Ovary (tissue), 7 donors: ENCODE measurements at regions not wholly inside any gene's neighbourhood (a gene's known extent, or its start where the extent isn't known, plus 50 kb on each side); places are given as distances from the start of the nearest gene placed in this dataset.

Experiments used
- DNase-seq, 5 donors: peaks; one replicate each; pipeline ENCODE4 v3.0.0-alpha.2; 2019 to 2020
- H3K27ac ChIP-seq, 2 donors: fragments of 200-600 bp; one replicate each; pipeline versions ENCODE4 v1.5.1 to v1.8.0; 2019 to 2022
- H3K27me3 ChIP-seq: fragments of 200-600 bp; one replicate; pipeline ENCODE4 v1.8.0; 2022
- H3K36me3 ChIP-seq: fragments of 200-600 bp; sonication (generic); one replicate; pipeline ENCODE4 v1.5.1; 2019
- H3K4me1 ChIP-seq: one replicate; pipeline ENCODE4 v1.8.1; 2013; ENCODE audit warnings: mild to moderate bottlenecking, moderate library complexity; ENCODE audit not compliant: insufficient read depth
- H3K4me3 ChIP-seq: fragments of 200-600 bp; sonication (generic); one replicate; pipeline ENCODE4 v1.5.1; 2017
- H3K9me3 ChIP-seq, 2 donors: fragments of 200-600 bp in 1 of 2; sonication (generic) in 1 of 2; one replicate each; pipeline versions ENCODE4 v1.5.1 to v1.8.1; 2013 to 2019; ENCODE audit warnings: mild to moderate bottlenecking in 1 of 2, moderate library complexity in 1 of 2
- CTCF ChIP-seq, 3 donors: fragments of 450-650 bp in 2 of 3; fragments of 200-600 bp in 1 of 3; IDR thresholded peaks; one replicate each; pipeline versions ENCODE4 v1.5.1 to v1.8.0; 2016 to 2022; ENCODE audit warnings: antibody characterized with exemption in 3 of 3, mild to moderate bottlenecking in 1 of 3
- EP300 ChIP-seq: sonication (generic); formaldehyde crosslinking; IDR thresholded peaks from one replicate; pipeline ENCODE4 v1.6.1; 2017; ENCODE audit warnings: antibody characterized with exemption
- POLR2A ChIP-seq: fragments of 450-650 bp; IDR thresholded peaks from one replicate; pipeline ENCODE4 v1.6.1; 2017; ENCODE audit warnings: antibody characterized with exemption, mild to moderate bottlenecking, moderate library complexity
- WGBS, 3 donors: extraction: QIAGEN DNeasy Blood & Tissue Kit in 1 of 3; methylation state at CpG; one replicate each; pipeline versions ENCODE4 v1.1.5 to v1.1.7; 2013 to 2017; 5-methylcytosine and 5-hydroxymethylcytosine counted together
- intact Hi-C, 4 donors: fragments of 100-400 bp; cut with DNase I; formaldehyde crosslinking; loops; one replicate each; pipeline versions ENCODE4 v1.11.0 to v1.15.1; 2022 to 2023
- donor health status: DM: no; HTN: no; CAD: no; lungs with moderate emphysema.
- donor health status: DM: no; HTN: no; CAD: no.
- donor health status: Bipolar disorder and iron deficiency.
- donor health status: DM: no; HTN: no; CAD: no.
- donor health status: DM: yes; HTN: yes; CAD: no.

- Histone ChIP-seq H3K27ac (no peak overlapping the region), H3K9me3 (no peaks in the 10 kb centered on the region), H3K4me1 (peaks cover 19% of the 10 kb centered on the region), H3K27me3 (no peaks in the 10 kb centered on the region), H3K4me3 (no peak overlapping the region), H3K36me3 (no peaks in the 10 kb centered on the region)
- 63 to 75% (median 67%) methylated on average over 7 of the region's 7 CpGs for WGBS, 3 donors
- DNase-seq: no peak
- intact Hi-C loops: no loop called here
- TF ChIP-seq EP300 (no peak), POLR2A (no peak)
These were observed 241.9 kb upstream of the TOPAZ1 start for GRCh38 chr3:43999728-44000319.

- WGBS, 3 donors: 85 to 90% (median 87%) methylated on average over 3 of the region's 3 CpGs
These were observed 241.1 kb upstream of the TOPAZ1 start for GRCh38 chr3:44000586-44000985.

GRCh38 chr3:44001072-44001471 lies 240.6 kb upstream of the TOPAZ1 start:
- H3K4me1 ChIP-seq: peaks cover 11% of the 10 kb centered on the region
- TF ChIP-seq EP300: no peak
- no peak for TF ChIP-seq POLR2A
- TF ChIP-seq CTCF (IDR thresholded peaks at IDR 0.05): no peak
- intact Hi-C loops: no loop called here
- no peaks in the 10 kb centered on the region for H3K27me3 ChIP-seq
- H3K9me3 ChIP-seq: no peaks in the 10 kb centered on the region
- no peak overlapping the region for H3K4me3 ChIP-seq
- H3K36me3 ChIP-seq: no peaks in the 10 kb centered on the region
- no peak overlapping the region for H3K27ac ChIP-seq
- no peak for DNase-seq
- WGBS, 3 donors: 70 to 76% (median 71%) methylated on average over 3 of the region's 3 CpGs

More at GRCh38 chr3:44000586-44000985, 241.1 kb upstream of the TOPAZ1 start:
- Histone ChIP-seq H3K9me3 (no peaks in the 10 kb centered on the region), H3K4me1 (peaks cover 11% of the 10 kb centered on the region), H3K27me3 (no peaks in the 10 kb centered on the region), H3K27ac (no peak overlapping the region), H3K4me3 (no peak overlapping the region), H3K36me3 (no peaks in the 10 kb centered on the region)
- no peak for TF ChIP-seq POLR2A
- TF ChIP-seq EP300: no peak
- TF ChIP-seq CTCF (IDR thresholded peaks at IDR 0.05): no peak
- no peak for DNase-seq
- intact Hi-C loops: no loop called here

GRCh38 chr3:44003801-44004200 lies 237.9 kb upstream of the TOPAZ1 start:
- Histone ChIP-seq H3K4me1 (peaks cover 3% of the 10 kb centered on the region), H3K9me3 (no peaks in the 10 kb centered on the region), H3K4me3 (no peak overlapping the region), H3K27me3 (no peaks in the 10 kb centered on the region), H3K36me3 (no peaks in the 10 kb centered on the region), H3K27ac (no peak overlapping the region)
- TF ChIP-seq EP300: no peak
- TF ChIP-seq CTCF (IDR thresholded peaks at IDR 0.05): no peak
- no peak for DNase-seq
- intact Hi-C loops: no loop called here
- WGBS, 3 donors: 70 to 76% (median 72%) methylated on average over 6 of the region's 6 CpGs

- intact Hi-C loops: no loop called here
- H3K4me3 ChIP-seq: no peak overlapping the region
- H3K9me3 ChIP-seq: no peaks in the 10 kb centered on the region
- WGBS, 3 donors: 83 to 86% (median 85%) methylated on average over 10 of the region's 10 CpGs
- H3K27me3 ChIP-seq: no peaks in the 10 kb centered on the region
- no peaks in the 10 kb centered on the region for H3K36me3 ChIP-seq
- TF ChIP-seq CTCF (IDR thresholded peaks at IDR 0.05) (no peak), POLR2A (no peak), EP300 (no peak)
- H3K27ac ChIP-seq: no peak overlapping the region
- DNase-seq: no peak
- no peaks in the 10 kb centered on the region for H3K4me1 ChIP-seq
These were observed 230.0 kb upstream of the TOPAZ1 start for GRCh38 chr3:44011680-44012079.
